ENCODE measurements at regions not wholly inside any gene's neighbourhood (a gene's known extent, or its start where the extent isn't known, plus 50 kb on each side); places are given as distances from the start of the nearest gene placed in this dataset.

DNA sequence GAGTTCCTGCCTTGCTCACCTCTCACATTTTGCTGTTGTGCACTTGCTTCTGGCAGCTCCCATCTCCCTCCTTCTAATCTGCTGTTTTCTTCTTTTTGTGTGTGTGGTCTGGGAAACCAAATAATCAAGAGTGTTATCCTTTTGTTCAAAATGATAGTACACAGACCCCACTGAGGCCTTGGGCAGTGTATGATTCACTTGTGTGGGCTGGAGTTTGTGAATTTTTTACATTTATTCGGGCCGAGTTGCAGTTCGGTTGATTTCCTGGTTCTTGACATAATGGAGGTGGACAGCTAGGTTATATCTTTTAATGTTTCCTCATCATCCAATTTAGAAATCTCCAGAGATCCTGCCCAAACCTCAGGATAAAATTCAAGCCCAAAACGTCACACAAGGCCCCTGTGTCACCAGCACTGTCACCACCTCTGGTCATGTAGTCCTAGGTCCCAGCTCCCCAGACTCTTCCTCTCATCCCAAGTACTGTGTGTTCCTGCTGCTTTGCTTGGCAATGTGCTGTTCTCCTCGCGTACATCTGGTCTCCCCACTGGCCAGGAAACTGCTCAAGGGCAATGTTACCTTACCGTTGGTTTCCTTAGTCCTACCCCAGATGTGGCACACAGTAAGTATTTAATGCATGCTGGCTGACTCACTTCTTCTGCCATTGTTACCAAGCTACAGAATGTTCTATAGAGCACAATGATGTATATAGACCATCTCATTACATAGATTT, 55.7 kb upstream of the PHACTR2 start:
- no peak for DNase-seq

GRCh38 chr6:143621159-143621873, 56.4 kb upstream of the PHACTR2 start:
- no peak for DNase-seq

- no peak for DNase-seq
Measured at GRCh38 chr6:143620447-143620846, 57.3 kb upstream of the PHACTR2 start.

DNA sequence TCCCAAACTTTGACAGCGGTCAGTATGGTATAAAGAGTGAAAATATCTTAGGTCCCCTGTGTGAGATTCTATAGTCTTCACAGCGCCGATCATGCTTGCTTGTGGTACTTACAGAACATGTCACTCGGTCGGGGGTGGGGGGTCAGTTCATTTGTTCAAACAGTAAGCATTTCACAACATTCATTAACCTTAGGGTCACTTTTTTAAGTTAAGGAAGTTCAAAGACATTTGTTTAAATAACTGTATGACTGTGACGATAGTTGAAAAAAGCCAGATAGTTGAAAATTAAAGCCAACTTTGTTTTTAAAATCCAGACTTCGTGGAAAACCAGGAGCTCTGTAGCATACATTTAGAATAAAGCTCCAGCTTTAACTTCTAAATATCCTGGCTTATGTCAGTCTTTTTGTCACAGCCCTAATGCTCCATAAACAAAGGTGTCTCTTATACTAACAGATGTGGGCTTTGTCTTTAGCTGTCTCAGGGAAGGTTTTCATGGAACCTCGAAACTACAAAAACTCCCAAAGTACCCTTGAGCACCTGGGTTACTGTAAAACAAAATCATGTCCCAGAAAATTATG, 57.9 kb upstream of the PHACTR2 start:
- DNase-seq, result no peak

GRCh38 chr6:143616741-143617140, 61.0 kb upstream of the PHACTR2 start:
- DNase-seq, result no peak

- DNase-seq, result no peak
Measured at GRCh38 chr6:143615785-143616184, 62.0 kb upstream of the PHACTR2 start.

DNA sequence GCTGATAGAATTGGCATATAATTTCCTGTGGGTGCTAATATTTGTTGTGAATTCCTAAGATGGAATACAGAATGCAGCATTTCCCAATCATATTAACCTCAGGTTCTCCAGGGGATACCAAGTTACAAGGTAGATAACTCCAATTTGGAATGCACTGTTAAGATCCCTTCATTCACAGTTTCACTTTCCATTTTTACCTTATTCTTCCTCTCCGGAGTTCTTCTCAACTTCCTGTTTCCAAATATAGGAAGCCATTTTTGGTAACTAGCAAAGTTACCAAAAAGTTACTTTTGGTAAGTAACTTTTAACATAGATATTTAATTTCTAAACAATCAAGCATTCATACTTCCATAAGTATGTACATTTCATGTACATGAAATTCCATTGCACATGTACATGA, 63.5 kb upstream of the PHACTR2 start:
- no peak for DNase-seq

- no peak for DNase-seq
Measured at GRCh38 chr6:143613749-143614148, 64.0 kb upstream of the PHACTR2 start.

GRCh38 chr6:143612186-143612585, 65.6 kb upstream of the PHACTR2 start:
- DNase-seq, result no peak

- DNase-seq, result no peak
Measured at GRCh38 chr6:143611580-143611979, 66.2 kb upstream of the PHACTR2 start.

- DNase-seq, result no peak
Measured at GRCh38 chr6:143609972-143610371, 67.8 kb upstream of the PHACTR2 start.

DNA sequence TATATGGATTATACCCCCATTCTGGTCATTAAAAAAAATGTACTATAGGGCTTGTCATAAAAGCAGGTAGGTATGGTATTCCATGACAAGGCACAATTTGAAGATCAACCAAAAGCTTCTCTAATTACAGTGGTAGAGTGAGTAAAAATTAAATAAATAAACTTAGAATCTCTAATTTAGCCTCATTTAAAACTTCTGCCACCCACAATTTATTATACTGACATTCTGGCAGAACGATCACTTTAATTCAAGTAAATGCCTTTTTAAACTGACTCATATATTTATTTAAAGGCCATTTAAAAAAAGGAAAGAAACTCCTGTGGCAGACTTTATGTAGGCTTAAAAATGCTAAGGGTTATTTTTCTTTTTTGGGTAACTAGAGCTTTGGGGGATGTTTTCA, 68.3 kb upstream of the PHACTR2 start:
- DNase-seq, result no peak

DNA sequence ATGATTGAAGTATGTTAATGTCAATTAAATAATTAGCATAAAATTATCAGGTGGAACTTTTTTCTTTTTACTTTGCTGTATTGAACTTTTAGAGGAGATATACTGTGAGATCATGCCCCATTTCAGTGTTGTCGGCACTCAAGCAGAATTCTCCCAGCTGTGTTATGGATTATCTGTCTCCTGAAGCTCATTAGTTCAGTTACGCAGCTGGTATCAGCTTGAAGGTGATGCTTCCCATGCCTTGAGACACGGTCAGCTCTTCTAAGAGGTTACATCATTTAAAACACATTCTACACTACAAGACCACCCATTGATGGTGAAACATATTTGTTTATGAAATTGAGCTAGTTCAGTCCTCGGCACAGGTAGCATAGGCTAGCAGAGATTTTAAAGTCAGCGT, 68.9 kb upstream of the PHACTR2 start:
- DNase-seq, result peak in 1 of 14 donors; percentile 2

GRCh38 chr6:143607974-143608373, 69.8 kb upstream of the PHACTR2 start:
- DNase-seq, result no peak

DNA sequence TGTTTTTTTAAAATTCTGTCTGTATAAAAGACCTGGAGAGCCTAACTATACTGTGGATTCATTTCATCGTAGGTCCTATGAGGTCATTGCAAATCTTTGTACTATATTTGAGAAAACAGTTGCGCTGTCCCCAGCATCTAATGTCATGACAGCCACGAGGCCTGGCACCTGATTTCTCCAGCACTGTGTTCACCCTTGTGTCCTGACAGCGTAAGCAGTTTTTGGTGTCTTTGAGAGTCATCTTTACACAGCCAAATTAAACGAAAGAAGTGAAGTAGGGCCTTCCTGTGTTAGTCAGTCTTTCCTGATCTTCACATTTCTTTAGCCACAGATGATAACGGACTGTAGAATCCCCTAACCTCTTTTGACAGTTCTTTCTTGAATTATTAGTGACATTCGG, 70.6 kb upstream of the PHACTR2 start:
- DNase-seq, result no peak

- DNase-seq, result no peak
Measured at GRCh38 chr6:143605906-143606521, 71.8 kb upstream of the PHACTR2 start.

DNA sequence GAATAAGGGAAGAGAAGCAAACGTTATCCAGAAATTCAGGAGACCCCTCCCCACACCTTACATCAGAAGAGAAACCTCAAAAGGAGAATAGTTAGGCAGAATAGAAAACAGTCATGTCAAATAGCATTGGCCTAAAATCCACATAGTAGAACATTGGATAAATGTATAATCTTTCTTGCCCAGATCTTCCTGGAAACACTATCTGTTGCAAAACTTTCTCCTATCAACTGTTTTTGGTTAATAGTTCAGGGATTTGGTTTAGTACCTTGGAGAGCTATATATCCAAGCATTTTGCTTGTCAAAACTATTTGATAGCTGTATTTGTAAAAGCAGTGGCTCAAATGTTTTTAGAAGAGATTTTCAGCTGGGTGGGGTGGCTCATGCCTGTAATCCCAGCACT, 74.3 kb upstream of the PHACTR2 start:
- no peak for DNase-seq

GRCh38 chr6:143601504-143601903, 76.3 kb upstream of the PHACTR2 start:
- DNase-seq, result no peak

DNA sequence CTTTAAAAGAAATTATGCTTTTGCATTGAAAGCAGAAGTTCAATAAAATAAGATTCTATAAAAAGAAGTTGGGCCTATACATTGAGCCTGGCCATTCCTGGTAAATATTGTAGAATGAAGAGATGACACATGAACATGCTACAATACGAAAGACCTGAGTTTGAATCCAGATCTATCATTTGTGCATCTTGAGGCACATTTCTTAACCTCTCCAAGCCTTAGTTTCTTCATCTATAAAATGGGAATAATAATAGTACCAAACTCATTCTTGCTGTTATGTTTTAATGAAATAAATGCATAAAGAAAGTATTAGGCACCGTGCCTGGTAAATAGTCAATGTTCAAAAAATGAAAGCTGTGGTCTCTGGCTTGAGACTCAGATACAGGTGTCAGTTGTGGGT, 76.9 kb upstream of the PHACTR2 start:
- no peak for DNase-seq

DNA sequence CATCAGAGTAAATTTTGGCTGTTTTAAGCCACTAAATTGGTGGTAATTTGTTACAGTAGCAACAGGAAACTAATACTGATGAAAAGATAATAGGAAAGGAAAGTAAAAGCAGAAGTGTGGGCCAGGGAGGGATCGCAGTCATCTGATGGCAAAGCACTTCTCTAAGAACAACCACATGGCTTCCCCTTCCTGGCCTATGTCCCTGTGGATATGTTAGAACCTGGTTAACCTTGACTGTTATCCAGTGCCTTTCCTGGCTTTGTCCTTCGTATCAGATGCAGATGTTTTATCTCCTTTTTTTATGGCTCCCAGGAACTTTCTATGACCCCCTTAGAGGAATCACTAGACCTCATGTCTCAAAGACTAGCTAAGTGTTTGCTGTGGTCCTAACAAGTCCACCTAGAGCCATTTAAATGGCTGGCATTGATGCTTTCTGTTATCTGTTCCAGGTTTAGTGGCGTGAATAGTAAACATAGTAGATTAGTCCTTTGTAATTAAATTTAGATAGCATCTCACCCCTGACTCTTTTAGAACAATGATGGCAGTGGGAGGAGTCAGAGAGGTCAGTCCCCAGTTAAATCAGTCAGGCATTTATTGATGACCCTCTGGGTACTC, 79.2 kb upstream of the PHACTR2 start:
- DNase-seq, result no peak

DNA sequence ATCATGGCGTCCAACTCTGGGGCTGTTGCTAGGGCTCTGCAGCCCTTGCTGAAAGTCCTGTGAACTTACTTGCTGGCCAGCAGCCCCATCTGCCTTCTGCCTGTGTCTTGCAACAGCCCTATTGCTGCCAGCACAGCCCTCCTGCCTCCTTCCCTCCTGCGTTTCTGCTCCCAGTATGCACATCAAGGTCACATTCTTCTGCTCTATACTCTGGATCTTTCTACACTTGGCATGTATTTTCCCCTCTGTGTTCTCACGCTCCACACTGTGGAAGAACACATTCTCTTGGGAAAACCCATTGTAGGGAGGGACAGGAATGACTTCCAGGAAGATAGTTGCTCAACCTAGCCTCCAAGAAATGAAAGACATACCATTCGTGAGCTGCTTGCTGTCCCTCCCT, 80.9 kb upstream of the PHACTR2 start:
- no peak for DNase-seq

DNA sequence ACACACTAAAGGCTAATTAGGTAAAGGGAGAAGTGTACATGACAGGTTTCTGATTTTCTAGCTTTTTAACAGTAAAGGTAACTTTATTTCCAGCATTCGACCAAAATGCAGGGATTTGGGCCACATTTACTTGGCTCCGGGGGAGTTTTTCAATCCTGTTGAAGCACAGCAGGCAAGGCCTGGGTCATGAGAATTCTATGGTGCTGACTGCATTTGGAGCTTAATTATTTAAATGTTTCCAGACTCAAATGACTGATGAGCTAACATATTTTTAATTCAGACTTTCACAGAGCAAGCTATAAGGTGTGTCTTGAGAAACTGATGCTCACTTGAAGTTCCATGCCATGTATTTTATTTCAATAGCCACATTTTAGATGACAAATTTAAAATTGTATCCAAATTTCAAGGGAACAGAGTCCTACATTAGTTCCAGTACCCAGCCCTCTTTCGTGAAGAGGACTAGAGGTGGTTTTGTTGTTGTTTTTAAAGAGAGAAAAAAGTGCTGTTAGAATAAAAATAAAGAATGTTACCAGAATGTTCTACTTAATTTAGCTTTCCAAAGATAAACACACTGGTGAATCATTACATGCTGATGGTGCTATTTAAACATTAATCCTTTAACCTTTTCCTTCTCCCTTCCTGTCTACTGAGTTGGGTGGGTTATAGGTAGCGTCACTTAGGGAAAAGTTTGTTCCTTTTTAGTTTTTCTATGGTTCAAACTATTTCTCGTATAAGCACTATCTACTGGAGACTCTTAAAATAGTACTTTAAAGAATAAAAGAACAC, 82.3 kb upstream of the PHACTR2 start:
- no peak for DNase-seq
